ENCODE measurements at regions not wholly inside any gene's neighbourhood (a gene's known extent, or its start where the extent isn't known, plus 50 kb on each side); places are given as distances from the start of the nearest gene placed in this dataset.

- no peak for TF ChIP-seq ZFX (IDR thresholded peaks at IDR 0.05)
- no peak for TF ChIP-seq CTCF (conservative IDR thresholded peaks at IDR 0.05)
- H3K27ac ChIP-seq: peak overlapping the region; percentile 65; the same call in 1 of the 2 replicates
Measured at GRCh38 chrX:20363275-20363674, 96.6 kb upstream of the RPS6KA3 start.

DNA sequence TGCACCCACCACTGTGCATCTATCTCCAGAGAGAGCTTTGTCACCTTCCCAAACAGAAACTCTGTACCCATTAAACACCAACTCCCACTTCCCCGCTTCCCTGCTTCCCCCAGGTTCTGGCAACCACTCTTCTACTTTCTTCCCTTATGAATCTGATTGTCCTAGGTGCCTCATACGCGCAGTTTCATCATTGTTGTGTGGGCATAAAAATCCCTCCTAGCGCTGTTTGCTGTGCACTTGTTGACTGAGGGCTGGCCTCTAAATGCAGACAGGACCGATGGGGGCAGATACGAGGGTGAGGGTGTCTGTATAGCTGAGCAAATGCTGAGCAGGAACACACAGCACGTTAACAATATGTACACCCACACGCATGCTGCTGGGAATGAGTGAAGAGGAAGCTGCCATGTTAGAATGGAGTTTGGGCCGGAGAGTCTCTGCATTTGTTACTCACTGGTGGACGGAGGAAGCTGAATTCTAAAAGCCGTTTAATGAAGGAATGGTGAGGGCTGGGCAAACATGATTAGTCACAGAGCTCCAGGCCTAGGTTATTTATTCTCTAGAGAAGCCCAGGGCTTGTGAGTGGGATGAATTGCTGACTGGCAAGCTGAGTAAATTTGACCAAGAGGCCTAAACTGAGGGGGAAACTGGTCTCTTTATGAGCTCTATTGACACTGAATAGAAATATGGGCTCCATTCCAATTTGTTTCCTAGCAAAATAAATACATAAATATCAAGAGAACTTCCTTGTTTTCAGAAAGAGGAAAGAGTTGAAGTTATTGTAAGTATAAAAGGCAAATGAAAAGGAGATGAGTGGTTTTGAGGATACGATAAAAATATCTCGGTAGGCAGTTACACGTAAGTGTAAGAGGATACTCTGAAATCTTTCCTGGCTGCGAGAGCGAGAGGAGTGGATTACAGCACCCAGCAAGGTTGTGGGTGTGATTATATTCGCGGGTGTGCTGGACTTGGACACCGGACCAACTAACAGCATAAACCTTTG is 95.9 kb upstream of the RPS6KA3 start:
- H3K27ac ChIP-seq: peak overlapping the region; percentile 65
- TF ChIP-seq ZFX (IDR thresholded peaks at IDR 0.05) (no peak), CTCF (conservative IDR thresholded peaks at IDR 0.05) (no peak)

DNA sequence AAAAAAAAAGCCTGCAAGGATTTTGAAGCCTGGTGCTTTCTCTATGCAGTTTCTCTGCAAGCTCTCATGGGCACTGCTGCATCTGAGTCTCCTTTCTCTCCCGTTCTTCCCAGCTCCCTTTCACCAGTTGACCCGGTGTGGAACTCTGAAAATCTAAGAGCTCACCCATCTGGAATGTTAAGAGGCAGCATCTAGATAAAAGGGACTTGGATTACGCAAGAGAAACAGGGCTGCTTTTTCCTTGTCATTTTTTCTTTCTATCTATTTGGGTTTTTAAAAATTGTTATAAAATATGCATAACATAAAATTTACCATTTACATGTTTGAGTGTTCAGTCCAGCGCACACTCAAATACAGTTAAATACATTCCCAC is 95.2 kb upstream of the RPS6KA3 start:
- H3K27ac ChIP-seq: peak overlapping the region; percentile 65
- TF ChIP-seq CTCF (conservative IDR thresholded peaks at IDR 0.05) (no peak), ZFX (IDR thresholded peaks at IDR 0.05) (no peak)

DNA sequence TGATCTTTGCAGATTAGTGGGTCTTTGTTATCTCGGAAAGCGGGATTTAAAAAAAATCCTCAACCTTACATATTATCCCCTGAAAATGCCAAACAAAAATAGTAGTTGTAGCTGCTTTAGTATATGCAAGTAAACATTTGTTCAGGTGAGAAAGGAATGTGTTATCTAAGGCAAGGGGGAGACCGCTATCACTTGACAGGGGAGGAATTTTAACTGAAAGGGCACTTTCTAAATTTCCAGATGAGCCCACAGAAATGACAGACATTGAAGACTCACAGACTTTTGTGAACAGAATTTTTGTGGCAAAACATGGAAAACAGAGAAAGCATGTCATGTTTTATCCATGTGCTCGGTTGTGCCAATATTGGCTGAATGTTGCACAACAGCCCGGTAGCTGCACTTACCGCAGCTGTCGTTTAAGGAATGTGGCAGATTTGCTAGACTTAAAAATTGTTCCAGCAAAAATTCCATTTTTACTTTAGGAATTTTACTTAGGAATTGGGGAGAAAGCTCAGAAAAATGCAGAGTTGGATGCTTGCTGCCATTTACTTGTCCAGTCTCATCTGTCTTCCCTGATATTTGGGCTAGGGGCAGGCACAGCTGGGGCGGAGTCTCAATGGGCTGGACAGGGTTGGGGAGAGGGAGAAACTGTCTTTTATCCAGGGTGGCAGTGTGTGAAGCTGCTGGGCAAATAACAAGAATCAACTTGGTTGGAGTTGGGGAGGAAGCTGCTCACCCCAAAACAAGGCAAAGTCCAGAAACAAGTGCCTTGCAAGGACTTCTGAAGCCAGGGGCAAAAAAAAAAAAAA is 94.6 kb upstream of the RPS6KA3 start:
- no peak overlapping the region for H3K27ac ChIP-seq
- no peak for TF ChIP-seq ZFX (IDR thresholded peaks at IDR 0.05)
- no peak for TF ChIP-seq CTCF (conservative IDR thresholded peaks at IDR 0.05)

DNA sequence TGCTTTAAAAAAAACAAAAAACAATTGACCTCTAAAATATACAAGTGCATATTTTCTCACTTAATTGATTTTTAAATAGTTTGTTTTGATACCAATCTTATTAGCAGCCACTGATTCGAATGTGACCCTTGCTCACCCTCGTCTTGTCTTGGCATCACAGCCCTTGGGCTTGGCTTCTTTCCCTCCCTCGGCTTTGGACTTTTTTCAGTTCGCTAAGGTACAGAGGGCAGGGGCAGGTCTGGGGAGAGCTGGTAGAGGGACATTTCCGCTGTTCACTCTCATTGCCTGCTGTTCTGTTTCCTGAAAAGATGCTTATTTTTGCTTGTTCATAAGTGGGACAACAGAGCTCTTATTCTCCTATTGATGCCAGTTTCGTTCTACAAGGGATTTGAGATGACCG is 88.5 kb upstream of the RPS6KA3 start:
- no peak for TF ChIP-seq CTCF (conservative IDR thresholded peaks at IDR 0.05)
- H3K27ac ChIP-seq: no peak overlapping the region

GRCh38 chrX:20354505-20354904 is 87.8 kb upstream of the RPS6KA3 start:
- H3K27ac ChIP-seq: no peak overlapping the region
- TF ChIP-seq ZFX (IDR thresholded peaks at IDR 0.05) (no peak), CTCF (conservative IDR thresholded peaks at IDR 0.05) (no peak)

- no peak for TF ChIP-seq ZFX (IDR thresholded peaks at IDR 0.05)
- TF ChIP-seq CTCF (conservative IDR thresholded peaks at IDR 0.05): no peak
Measured at GRCh38 chrX:20352935-20353336, 86.2 kb upstream of the RPS6KA3 start.

More at GRCh38 chrX:20352935-20353336, 86.2 kb upstream of the RPS6KA3 start:
- no peak overlapping the region for H3K27ac ChIP-seq
